ENCODE measurements at regions not wholly inside any gene's neighbourhood (a gene's known extent, or its start where the extent isn't known, plus 50 kb on each side); places are given as distances from the start of the nearest gene placed in this dataset.
"Not testable (repeated sequence)": the region's sequence is repeated elsewhere in the genome, so short reads cannot be mapped to it uniquely, and the experiment has no call there.

DNA sequence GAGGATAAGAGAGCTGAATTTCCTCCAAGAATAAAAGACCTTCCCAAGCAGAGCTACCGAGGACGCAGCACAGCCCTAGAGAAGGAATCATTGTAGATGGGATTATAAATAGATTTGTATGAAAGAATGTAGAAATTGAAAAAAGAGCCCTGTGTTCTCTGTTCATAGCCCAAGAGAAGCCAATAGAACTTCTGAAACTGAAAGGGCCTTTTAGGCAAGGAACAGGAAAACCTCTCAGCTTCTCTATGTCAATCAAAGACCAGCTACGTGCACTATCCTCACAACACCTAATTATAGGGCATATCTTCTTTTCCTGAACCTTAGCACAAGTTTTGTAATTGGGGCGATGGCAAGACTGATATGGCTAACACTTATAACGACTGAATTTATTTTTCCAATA lies 192.4 kb upstream of the RNPC3 start:
- H3K36me3 ChIP-seq (replicated peaks): no peaks in the 10 kb centered on the region
- DNase-seq (ENCODE audit: low spot score in 2 of 2): no peak
- H3K27me3 ChIP-seq (ENCODE audit: low read depth): no peaks in the 10 kb centered on the region
- no peaks in the 10 kb centered on the region for H3K9me3 ChIP-seq
- in situ Hi-C loops (cut with MboI; ENCODE audit: low sequenced_read_pairs): no loop called here
- no peak overlapping the region for H3K4me3 ChIP-seq
- no peaks in the 10 kb centered on the region for H3K4me1 ChIP-seq

DNA sequence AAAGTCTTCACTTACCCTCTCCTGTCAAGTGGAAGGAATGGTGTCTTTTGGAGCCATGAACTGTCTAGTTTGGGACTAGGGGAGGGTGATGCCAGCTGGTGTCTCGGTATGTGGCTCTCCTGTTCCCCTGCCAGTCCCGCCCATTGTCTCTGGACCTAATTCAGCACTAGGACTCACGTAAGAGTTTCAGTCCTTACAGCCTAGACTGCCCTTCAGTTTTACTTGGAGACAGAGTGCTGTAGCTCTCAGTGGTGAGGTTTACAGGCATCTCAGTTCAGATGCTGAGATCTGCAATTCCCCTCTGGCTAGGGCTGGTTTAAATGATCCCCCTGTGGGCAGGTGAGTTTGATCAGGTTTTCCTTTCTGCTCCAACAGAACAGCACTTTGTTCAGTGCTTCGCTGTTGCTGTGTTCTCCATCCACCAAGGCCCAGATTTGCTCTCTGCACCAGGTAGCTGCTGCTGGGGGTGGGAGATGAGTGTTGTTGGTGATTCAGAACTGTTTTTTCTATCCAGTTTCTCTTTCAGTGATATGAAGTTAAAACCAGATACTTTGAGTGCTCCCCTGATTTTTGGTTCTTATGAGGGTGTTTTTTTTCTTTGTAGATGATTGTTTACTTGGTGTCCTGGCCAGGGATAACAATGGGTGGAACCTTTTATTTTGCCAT lies 198.3 kb upstream of the RNPC3 start:
- no peak overlapping the region for H3K4me3 ChIP-seq
- H3K27me3 ChIP-seq (ENCODE audit: low read depth): no peaks in the 10 kb centered on the region
- in situ Hi-C loops (cut with MboI; ENCODE audit: low sequenced_read_pairs): no loop called here
- no peaks in the 10 kb centered on the region for H3K4me1 ChIP-seq
- H3K9me3 ChIP-seq: no peaks in the 10 kb centered on the region
- no peaks in the 10 kb centered on the region for H3K36me3 ChIP-seq (replicated peaks)
- DNase-seq (ENCODE audit: low spot score in 2 of 2): no peak

DNA sequence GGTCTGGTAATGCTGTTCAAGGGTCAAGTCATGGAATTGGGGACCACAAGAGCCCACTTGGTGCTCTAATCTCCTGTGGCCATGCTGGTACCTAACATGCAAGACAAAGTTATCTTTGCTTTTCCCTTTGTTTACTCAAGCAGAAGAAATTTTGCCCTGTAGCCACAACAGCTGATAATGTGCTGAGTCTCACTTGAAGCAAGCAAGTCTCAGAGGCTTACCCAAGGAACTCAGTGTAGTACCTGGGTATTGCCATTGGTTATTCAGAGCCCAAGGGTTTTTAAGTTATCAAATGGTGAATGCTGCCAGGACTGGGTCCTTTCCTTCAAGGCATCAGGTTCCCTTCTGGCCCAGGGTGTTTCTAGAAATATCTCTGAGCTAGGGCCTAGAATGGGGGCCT lies 198.9 kb upstream of the RNPC3 start:
- H3K36me3 ChIP-seq (replicated peaks): no peaks in the 10 kb centered on the region
- no peaks in the 10 kb centered on the region for H3K4me1 ChIP-seq
- no peaks in the 10 kb centered on the region for H3K9me3 ChIP-seq
- no peak overlapping the region for H3K4me3 ChIP-seq
- no peak for DNase-seq (ENCODE audit: low spot score in 2 of 2)
- H3K27me3 ChIP-seq (ENCODE audit: low read depth): no peaks in the 10 kb centered on the region
- in situ Hi-C loops (cut with MboI; ENCODE audit: low sequenced_read_pairs): no loop called here

DNA sequence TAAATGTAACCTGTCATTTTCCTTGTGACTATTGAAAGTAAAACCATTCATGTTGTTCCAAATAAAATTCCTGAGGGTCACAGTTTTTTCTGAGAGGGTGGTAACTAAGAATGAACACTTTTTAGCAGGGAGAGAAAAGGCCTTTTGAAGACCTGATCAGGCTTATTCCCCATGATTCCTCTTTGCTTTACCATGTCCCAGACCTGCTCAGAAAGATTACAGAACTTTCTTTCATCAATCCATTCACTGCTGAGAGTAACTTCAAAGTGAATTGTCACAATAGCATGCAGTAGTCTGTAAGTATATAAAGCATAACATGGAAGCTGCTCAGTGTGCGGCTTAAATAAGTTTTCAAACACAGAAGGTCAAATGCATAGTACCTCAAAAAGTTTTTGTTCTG lies 201.5 kb upstream of the COL11A1 start:
- in situ Hi-C loops (cut with MboI; ENCODE audit: low sequenced_read_pairs): no loop called here
- Histone ChIP-seq H3K4me3 (no peak overlapping the region), H3K36me3 (replicated peaks) (no peaks in the 10 kb centered on the region), H3K4me1 (no peaks in the 10 kb centered on the region), H3K9me3 (no peaks in the 10 kb centered on the region), H3K27me3 (ENCODE audit: low read depth) (no peaks in the 10 kb centered on the region)
- no peak for DNase-seq (ENCODE audit: low spot score in 2 of 2)

DNA sequence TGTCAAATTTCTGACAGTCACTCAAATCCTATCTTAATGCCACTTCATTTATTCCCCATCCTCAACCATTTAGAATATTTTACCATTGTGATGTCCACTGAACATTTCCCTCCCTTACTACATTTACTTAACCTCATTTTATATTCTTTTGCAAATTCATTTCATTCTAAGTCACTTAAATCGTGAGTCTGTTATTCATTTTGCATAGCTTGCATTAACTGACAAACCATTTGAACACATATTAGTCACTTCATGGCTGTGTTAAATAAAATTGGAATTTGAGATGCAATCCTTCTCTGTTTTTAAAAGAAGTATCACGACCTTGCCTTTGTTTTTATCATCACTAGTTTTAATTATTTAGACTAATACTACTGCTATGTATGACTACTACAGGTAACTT lies 199.4 kb upstream of the COL11A1 start:
- in situ Hi-C loops (cut with MboI; ENCODE audit: low sequenced_read_pairs): no loop called here
- no peaks in the 10 kb centered on the region for H3K9me3 ChIP-seq
- no peak for DNase-seq (ENCODE audit: low spot score in 2 of 2)

DNA sequence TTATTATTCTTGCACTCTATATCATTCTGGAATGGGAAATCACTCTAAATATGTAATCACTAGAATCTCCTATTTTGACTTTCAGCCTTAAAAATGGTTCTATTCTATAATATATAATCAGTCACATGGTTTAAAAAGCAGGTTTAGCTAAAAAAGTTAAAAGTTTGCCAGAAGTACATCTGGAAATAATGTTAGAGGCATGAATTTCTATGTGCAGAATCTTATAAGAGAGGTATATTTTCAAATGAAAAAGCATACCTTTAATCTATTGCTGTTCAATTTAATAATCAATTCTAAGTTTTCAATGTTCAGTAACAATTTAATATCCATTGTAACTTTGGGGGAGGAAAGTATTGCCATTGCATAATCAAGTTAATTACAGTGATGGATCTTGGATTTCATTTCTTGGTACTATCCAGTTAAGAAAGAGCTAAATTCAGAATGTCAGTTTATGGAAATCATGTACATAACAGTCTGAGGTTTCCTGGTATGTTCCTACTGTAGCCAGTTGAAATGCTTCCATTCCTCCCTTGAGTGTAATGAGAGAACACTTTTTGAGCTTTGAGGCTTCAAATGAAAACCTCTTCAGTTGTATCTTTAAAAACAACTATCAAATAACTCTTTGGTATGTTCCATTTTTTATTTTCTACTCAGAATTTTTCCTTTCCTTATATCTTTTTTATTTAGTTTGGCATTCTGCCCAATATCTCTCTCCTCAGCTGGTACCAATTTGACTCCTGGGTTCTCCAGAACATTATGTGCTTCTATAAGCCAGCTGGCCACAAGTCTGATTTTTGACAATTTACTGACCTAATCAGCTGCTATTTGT lies 175.7 kb upstream of the COL11A1 start:
- H3K4me1 ChIP-seq: no peaks in the 10 kb centered on the region
- no peak overlapping the region for H3K4me3 ChIP-seq
- H3K27me3 ChIP-seq (ENCODE audit: low read depth): no peaks in the 10 kb centered on the region
- no peaks in the 10 kb centered on the region for H3K36me3 ChIP-seq (replicated peaks)
- no peaks in the 10 kb centered on the region for H3K9me3 ChIP-seq
- in situ Hi-C loops (cut with MboI; ENCODE audit: low sequenced_read_pairs): no loop called here
- no peak for DNase-seq (ENCODE audit: low spot score in 2 of 2)

More for the DNA sequence above, 199.4 kb upstream of the COL11A1 start:
- H3K27me3 ChIP-seq (ENCODE audit: low read depth): no peaks in the 10 kb centered on the region
- no peaks in the 10 kb centered on the region for H3K36me3 ChIP-seq (replicated peaks)
- H3K4me3 ChIP-seq: no peak overlapping the region
- H3K4me1 ChIP-seq: no peaks in the 10 kb centered on the region

DNA sequence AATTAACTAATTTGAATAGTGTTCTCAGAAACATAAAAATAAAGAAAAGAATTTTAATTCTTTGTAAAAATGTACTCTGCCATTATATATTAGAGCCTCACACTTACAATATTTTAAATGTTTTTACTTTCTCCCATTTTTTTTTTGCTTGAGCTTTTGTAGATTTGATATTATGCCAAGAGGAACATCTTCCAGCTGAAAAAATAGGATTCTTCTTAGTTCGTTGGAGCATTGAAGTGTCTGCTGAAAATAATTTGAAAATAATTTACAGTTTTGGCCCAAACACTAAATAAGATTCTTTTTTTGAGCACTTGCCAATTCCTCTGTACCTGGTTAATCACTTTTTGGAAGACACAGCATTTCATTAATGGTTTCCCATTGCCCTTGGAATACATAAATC lies 175.0 kb upstream of the COL11A1 start:
- in situ Hi-C loops (cut with MboI; ENCODE audit: low sequenced_read_pairs): no loop called here
- H3K4me3 ChIP-seq: no peak overlapping the region
- no peaks in the 10 kb centered on the region for H3K27me3 ChIP-seq (ENCODE audit: low read depth)
- H3K4me1 ChIP-seq: no peaks in the 10 kb centered on the region
- no peak for DNase-seq (ENCODE audit: low spot score in 2 of 2)
- no peaks in the 10 kb centered on the region for H3K36me3 ChIP-seq (replicated peaks)
- H3K9me3 ChIP-seq: no peaks in the 10 kb centered on the region

DNA sequence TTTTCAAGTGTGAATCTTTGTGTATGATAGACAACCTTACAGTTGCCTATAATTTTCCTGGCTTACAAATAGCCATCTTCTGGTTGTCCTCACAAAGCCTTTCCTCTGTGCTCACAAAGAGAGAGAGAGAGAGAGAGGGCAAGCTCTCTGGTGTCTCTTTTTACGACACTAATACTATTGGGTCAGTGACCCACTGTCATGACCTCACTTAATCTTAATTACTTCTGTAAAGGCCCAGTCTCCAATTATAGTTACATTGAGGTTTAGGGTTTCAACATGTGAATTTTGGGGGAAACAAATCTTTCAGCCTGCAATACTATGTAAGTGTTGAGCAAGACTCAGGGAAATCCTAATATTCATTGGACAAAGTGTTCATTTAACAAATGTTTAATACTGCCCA lies 167.4 kb upstream of the COL11A1 start:
- no peaks in the 10 kb centered on the region for H3K9me3 ChIP-seq
- no peak overlapping the region for H3K4me3 ChIP-seq
- DNase-seq (ENCODE audit: low spot score in 2 of 2): no peak
- in situ Hi-C loops (cut with MboI; ENCODE audit: low sequenced_read_pairs): no loop called here
- no peaks in the 10 kb centered on the region for H3K27me3 ChIP-seq (ENCODE audit: low read depth)
- no peaks in the 10 kb centered on the region for H3K36me3 ChIP-seq (replicated peaks)
- H3K4me1 ChIP-seq: peaks cover 8% of the 10 kb centered on the region; the same call in 1 of the 2 replicates

DNA sequence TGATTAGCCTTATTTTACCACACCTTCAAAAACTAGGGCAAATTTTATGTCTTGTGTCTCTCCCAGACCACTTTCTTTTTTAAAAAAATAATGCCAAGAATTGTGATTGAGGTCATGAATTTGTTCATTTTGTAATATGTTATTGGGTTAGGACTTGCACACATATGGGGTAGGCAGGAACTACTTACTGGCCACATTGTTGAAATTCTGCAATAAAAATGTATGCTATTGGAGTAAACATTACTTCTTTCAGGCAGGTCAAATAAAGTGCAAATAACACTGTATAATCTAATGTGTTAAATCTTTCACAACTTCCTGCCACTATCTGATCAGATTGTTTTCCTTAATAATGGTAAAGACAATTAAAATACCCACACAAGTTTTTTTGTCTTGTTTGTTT lies 166.6 kb upstream of the COL11A1 start:
- no peaks in the 10 kb centered on the region for H3K9me3 ChIP-seq
- no peak overlapping the region for H3K4me3 ChIP-seq
- no peaks in the 10 kb centered on the region for H3K36me3 ChIP-seq (replicated peaks)
- in situ Hi-C loops (cut with MboI; ENCODE audit: low sequenced_read_pairs): no loop called here
- no peak for DNase-seq (ENCODE audit: low spot score in 2 of 2)
- no peaks in the 10 kb centered on the region for H3K27me3 ChIP-seq (ENCODE audit: low read depth)
- H3K4me1 ChIP-seq: peaks cover 8% of the 10 kb centered on the region; the same call in 1 of the 2 replicates

DNA sequence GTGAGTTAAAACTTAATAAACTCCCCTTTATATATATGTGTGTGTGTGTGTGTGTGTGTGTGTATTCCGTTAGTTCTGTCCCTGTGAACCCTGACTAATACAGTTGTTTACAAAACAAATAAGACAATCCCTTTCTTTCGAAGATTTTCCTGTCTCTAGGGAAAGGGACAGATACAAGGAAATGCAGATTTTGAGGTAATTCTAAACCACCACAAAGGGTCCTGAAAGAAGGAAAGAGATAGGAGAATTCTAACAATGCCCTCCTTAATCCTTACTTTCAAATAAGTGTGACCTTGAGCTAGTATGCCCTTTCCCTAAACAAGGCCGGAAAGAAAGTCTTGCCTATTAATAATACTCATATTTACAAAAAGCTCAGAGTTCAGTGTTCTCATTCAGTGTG lies 164.8 kb upstream of the COL11A1 start:
- no peaks in the 10 kb centered on the region for H3K27me3 ChIP-seq (ENCODE audit: low read depth)
- in situ Hi-C loops (cut with MboI; ENCODE audit: low sequenced_read_pairs): no loop called here
- DNase-seq (ENCODE audit: low spot score in 2 of 2): peak in 1 of 2 experiments; percentile 62
- H3K4me3 ChIP-seq: no peak overlapping the region
- peaks cover 8% of the 10 kb centered on the region; the same call in 1 of the 2 replicates for H3K4me1 ChIP-seq
- H3K9me3 ChIP-seq: no peaks in the 10 kb centered on the region
- no peaks in the 10 kb centered on the region for H3K36me3 ChIP-seq (replicated peaks)

DNA sequence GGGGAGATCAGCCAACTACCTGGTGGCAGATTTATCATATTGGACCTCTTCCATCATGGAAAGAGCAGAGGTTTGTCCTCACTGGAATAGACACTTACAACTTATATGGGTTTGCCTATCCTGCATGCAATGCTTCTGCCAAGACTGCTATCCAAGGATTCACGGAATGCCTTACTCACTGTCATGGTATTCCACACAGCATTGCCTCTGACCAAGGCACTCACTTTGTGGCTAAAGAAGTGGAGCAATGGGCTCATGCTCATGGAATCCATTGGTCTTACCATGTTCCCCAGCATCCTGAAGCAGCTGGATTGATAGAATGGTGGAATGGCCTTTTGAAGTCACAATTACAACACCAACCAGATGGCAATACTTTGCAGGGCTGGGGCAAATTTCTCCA lies 163.1 kb upstream of the COL11A1 start:
- in situ Hi-C loops (cut with MboI; ENCODE audit: low sequenced_read_pairs); H3K4me1 ChIP-seq; DNase-seq (ENCODE audit: low spot score in 2 of 2); H3K4me3 ChIP-seq; H3K9me3 ChIP-seq; H3K36me3 ChIP-seq (replicated peaks); H3K27me3 ChIP-seq (ENCODE audit: low read depth): not testable (repeated sequence)

DNA sequence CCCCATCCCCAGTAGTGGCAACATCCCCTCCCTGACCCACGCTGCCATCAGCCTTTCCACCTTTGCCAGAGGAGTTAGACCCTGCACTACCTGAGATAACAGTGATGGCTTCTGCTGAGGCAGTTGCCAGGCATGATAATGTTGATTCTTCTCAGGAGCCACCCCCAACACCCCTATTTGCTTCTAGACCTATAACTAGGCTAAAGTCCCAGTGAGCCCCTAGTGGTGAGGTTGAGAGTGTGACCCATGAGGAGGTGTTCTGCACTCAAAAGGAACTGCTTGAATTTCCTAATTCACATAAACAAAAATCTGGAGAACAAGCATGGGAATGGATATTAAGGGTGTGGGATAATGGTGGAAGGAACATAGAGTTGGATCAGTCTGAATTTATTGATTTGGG lies 159.6 kb upstream of the COL11A1 start:
- in situ Hi-C loops (cut with MboI; ENCODE audit: low sequenced_read_pairs): no loop called here
- H3K36me3 ChIP-seq (replicated peaks): no peaks in the 10 kb centered on the region
- H3K4me1 ChIP-seq: peaks cover 17% of the 10 kb centered on the region

DNA sequence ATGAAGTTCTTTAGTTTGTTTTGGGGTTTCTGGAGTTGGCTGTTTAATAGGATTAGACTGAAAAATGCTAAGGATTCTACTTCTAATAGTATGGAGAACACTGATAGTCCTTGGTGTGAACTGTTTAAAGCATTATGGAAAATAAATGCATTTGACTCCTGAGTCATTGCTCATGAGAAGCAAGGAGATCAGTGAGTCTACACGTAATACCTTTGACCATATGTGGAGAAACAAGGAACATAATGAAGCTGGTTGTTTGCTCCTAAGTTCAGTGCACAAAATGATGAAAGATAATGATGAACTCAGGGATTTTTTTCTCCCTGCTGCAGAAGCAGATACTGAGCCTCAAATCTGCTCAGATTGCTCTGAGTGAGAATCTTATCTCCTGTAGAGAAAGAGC lies 158.9 kb upstream of the COL11A1 start:
- Histone ChIP-seq H3K4me1 (peaks cover 15% of the 10 kb centered on the region), H3K4me3 (no peak overlapping the region), H3K9me3 (no peaks in the 10 kb centered on the region), H3K27me3 (ENCODE audit: low read depth) (no peaks in the 10 kb centered on the region), H3K36me3 (replicated peaks) (no peaks in the 10 kb centered on the region)
- no peak for DNase-seq (ENCODE audit: low spot score in 2 of 2)
- in situ Hi-C loops (cut with MboI; ENCODE audit: low sequenced_read_pairs): no loop called here

More for the DNA sequence above, 159.6 kb upstream of the COL11A1 start:
- H3K27me3 ChIP-seq (ENCODE audit: low read depth): no peaks in the 10 kb centered on the region
- H3K4me3 ChIP-seq: no peak overlapping the region
- no peak for DNase-seq (ENCODE audit: low spot score in 2 of 2)
- no peaks in the 10 kb centered on the region for H3K9me3 ChIP-seq

DNA sequence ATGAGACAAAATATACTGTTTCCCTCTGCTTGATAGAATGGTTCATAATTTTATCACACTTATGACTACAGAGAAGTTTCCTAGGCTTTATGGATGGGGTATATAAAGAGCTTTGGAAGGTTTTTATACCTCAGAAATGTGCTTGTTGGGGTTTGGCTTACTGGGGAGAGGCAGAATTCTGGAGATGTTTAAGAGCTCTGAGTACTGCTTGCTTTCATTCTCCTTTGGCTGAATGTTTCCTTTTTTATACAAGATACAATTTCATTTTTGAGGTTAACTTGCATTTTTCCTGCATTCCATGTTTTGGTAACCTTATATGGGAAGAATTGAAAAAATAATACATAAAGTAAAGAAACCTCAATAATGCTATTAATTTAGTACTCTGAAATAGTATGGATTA lies 157.7 kb upstream of the COL11A1 start:
- no peaks in the 10 kb centered on the region for H3K27me3 ChIP-seq (ENCODE audit: low read depth)
- no peaks in the 10 kb centered on the region for H3K9me3 ChIP-seq
- no peak overlapping the region for H3K4me3 ChIP-seq
- in situ Hi-C loops (cut with MboI; ENCODE audit: low sequenced_read_pairs): no loop called here
- peaks cover 15% of the 10 kb centered on the region for H3K4me1 ChIP-seq
- DNase-seq (ENCODE audit: low spot score in 2 of 2): no peak
- no peaks in the 10 kb centered on the region for H3K36me3 ChIP-seq (replicated peaks)

Measured in HAP-1 (cell line).